ENCODE measurements at regions not wholly inside any gene's neighbourhood (a gene's known extent, or its start where the extent isn't known, plus 50 kb on each side); places are given as distances from the start of the nearest gene placed in this dataset.

GRCh38 chr11:130773244-130773820, 142.9 kb downstream of the SNX19 start:
- CTCF ChIA-PET, result no interaction called here

GRCh38 chr11:130774703-130775102, 141.6 kb downstream of the SNX19 start:
- POLR2A ChIA-PET, result no interaction called here
- TF ChIP-seq LEF1 (IDR thresholded peaks at IDR 0.05; ENCODE audit: borderline replicate concordance), result no peak
- no peak for TF ChIP-seq NFRKB (IDR thresholded peaks at IDR 0.05)
- TF ChIP-seq ARNT (IDR thresholded peaks at IDR 0.05), result no peak
- TF ChIP-seq PKNOX1 (IDR thresholded peaks at IDR 0.05), result no peak
- no peak for TF ChIP-seq TARDBP (IDR thresholded peaks at IDR 0.05)
- TF ChIP-seq SP1 (IDR thresholded peaks at IDR 0.05), result no peak
- TF ChIP-seq HDGF (IDR thresholded peaks at IDR 0.05; ENCODE audit: borderline replicate concordance), result no peak
- TF ChIP-seq FOXA1 (IDR thresholded peaks at IDR 0.05), result no peak
- no peak for TF ChIP-seq L3MBTL2 (conservative IDR thresholded peaks at IDR 0.05)
- no peak for TF ChIP-seq ZNF384 (IDR thresholded peaks at IDR 0.05)
- no peak for TF ChIP-seq BHLHE40 (IDR thresholded peaks at IDR 0.05; ENCODE audit: borderline replicate concordance)
- no peak for TF ChIP-seq FOXK2 (IDR thresholded peaks at IDR 0.05)
- CTCF ChIA-PET, result no interaction called here
- DNase-seq (ENCODE audit: extremely low spot score), result no peak

More at GRCh38 chr11:130773244-130773820, 142.9 kb downstream of the SNX19 start:
- TF ChIP-seq NFRKB (IDR thresholded peaks at IDR 0.05), result no peak
- no peak for TF ChIP-seq ARNT (IDR thresholded peaks at IDR 0.05)
- TF ChIP-seq PKNOX1 (IDR thresholded peaks at IDR 0.05), result no peak
- no peak for TF ChIP-seq LEF1 (IDR thresholded peaks at IDR 0.05; ENCODE audit: borderline replicate concordance)
- TF ChIP-seq CTBP1 (IDR thresholded peaks at IDR 0.05; ENCODE audit: borderline replicate concordance), result no peak
- TF ChIP-seq FOXA1 (IDR thresholded peaks at IDR 0.05), result no peak
- no peak for TF ChIP-seq SUZ12 (IDR thresholded peaks at IDR 0.05)
- TF ChIP-seq HDGF (IDR thresholded peaks at IDR 0.05; ENCODE audit: borderline replicate concordance), result no peak
- TF ChIP-seq ZNF384 (IDR thresholded peaks at IDR 0.05), result no peak
- no peak for TF ChIP-seq BHLHE40 (IDR thresholded peaks at IDR 0.05; ENCODE audit: borderline replicate concordance)
- TF ChIP-seq SP1 (IDR thresholded peaks at IDR 0.05), result no peak
- no peak for DNase-seq (ENCODE audit: extremely low spot score)
- POLR2A ChIA-PET, result no interaction called here

- ChIA-PET POLR2A (no interaction called here), CTCF (no interaction called here)
- DNase-seq (ENCODE audit: extremely low spot score), result no peak
- TF ChIP-seq TARDBP (IDR thresholded peaks at IDR 0.05) (no peak), FOXA1 (IDR thresholded peaks at IDR 0.05) (no peak), PKNOX1 (IDR thresholded peaks at IDR 0.05) (no peak), CTBP1 (IDR thresholded peaks at IDR 0.05; ENCODE audit: borderline replicate concordance) (no peak), FOXM1 (IDR thresholded peaks at IDR 0.05; ENCODE audit: borderline replicate concordance) (no peak), SUZ12 (IDR thresholded peaks at IDR 0.05) (no peak), FOXK2 (IDR thresholded peaks at IDR 0.05) (no peak), ELF4 (IDR thresholded peaks at IDR 0.05) (no peak), BHLHE40 (IDR thresholded peaks at IDR 0.05; ENCODE audit: borderline replicate concordance) (no peak), SP1 (IDR thresholded peaks at IDR 0.05) (no peak), ARNT (IDR thresholded peaks at IDR 0.05) (no peak), LEF1 (IDR thresholded peaks at IDR 0.05; ENCODE audit: borderline replicate concordance) (no peak), HDGF (IDR thresholded peaks at IDR 0.05; ENCODE audit: borderline replicate concordance) (no peak), L3MBTL2 (conservative IDR thresholded peaks at IDR 0.05) (no peak), ZNF384 (IDR thresholded peaks at IDR 0.05) (no peak), NFRKB (IDR thresholded peaks at IDR 0.05) (no peak)
Measured at GRCh38 chr11:130775306-130776060, 140.8 kb downstream of the SNX19 start.

GRCh38 chr11:130776061-130776419, 140.2 kb downstream of the SNX19 start:
- CTCF ChIA-PET, result no interaction called here
- POLR2A ChIA-PET, result no interaction called here
- DNase-seq (ENCODE audit: extremely low spot score), result no peak
- TF ChIP-seq L3MBTL2 (conservative IDR thresholded peaks at IDR 0.05) (no peak), TARDBP (IDR thresholded peaks at IDR 0.05) (no peak), ARNT (IDR thresholded peaks at IDR 0.05) (no peak), PKNOX1 (IDR thresholded peaks at IDR 0.05) (no peak), ELF4 (IDR thresholded peaks at IDR 0.05) (no peak), FOXM1 (IDR thresholded peaks at IDR 0.05; ENCODE audit: borderline replicate concordance) (no peak)

GRCh38 chr11:130778026-130778425, 138.3 kb downstream of the SNX19 start:
- ChIA-PET POLR2A (no interaction called here), CTCF (no interaction called here)
- DNase-seq (ENCODE audit: extremely low spot score), result no peak
- TF ChIP-seq NFRKB (IDR thresholded peaks at IDR 0.05), result no peak

GRCh38 chr11:130778705-130779104, 137.6 kb downstream of the SNX19 start:
- TF ChIP-seq BHLHE40 (IDR thresholded peaks at IDR 0.05; ENCODE audit: borderline replicate concordance), result no peak
- TF ChIP-seq ZNF384 (IDR thresholded peaks at IDR 0.05), result no peak
- TF ChIP-seq HDGF (IDR thresholded peaks at IDR 0.05; ENCODE audit: borderline replicate concordance), result no peak
- no peak for TF ChIP-seq SP1 (IDR thresholded peaks at IDR 0.05)
- TF ChIP-seq FOXA1 (IDR thresholded peaks at IDR 0.05), result no peak
- no peak for TF ChIP-seq LEF1 (IDR thresholded peaks at IDR 0.05; ENCODE audit: borderline replicate concordance)
- no peak for TF ChIP-seq TARDBP (IDR thresholded peaks at IDR 0.05)
- TF ChIP-seq ELF4 (IDR thresholded peaks at IDR 0.05), result no peak
- no peak for TF ChIP-seq NFRKB (IDR thresholded peaks at IDR 0.05)
- no peak for TF ChIP-seq FOXK2 (IDR thresholded peaks at IDR 0.05)
- CTCF ChIA-PET, result no interaction called here
- POLR2A ChIA-PET, result no interaction called here
- DNase-seq (ENCODE audit: extremely low spot score), result no peak

Measured in HEK293T (cell line).